K562 (cell line): ENCODE measurements at regions not wholly inside any gene's neighbourhood (a gene's known extent, or its start where the extent isn't known, plus 50 kb on each side); places are given as distances from the start of the nearest gene placed in this dataset.

Experiments used
- ATAC-seq: fragments of 200-7000 bp; cut with Tn5 transposase; 3 replicates; pipeline ENCODE4 v1.9.1; 2020; ENCODE audit warnings: moderate library complexity
- BruUV-seq: library from RNA; stranded (reverse); fragments of 400-500 nt; replicated peaks from 2 replicates; lab custom pipeline; 2021; lab: Mats Ljungman, UMichigan
- CTCF ChIA-PET: fragments of 300-600 bp; formaldehyde crosslinking; extraction: SDS; loops from one replicate; lab custom pipeline; 2021; ENCODE audit warnings: low intra/inter-chr PET ratio; lab: Yijun Ruan, JAX
- POLR2A ChIA-PET: fragments of 300-600, 350-650 bp; sonication (Branson Sonifier 250); formaldehyde crosslinking; extraction: SDS; loops from one replicate; lab custom pipeline; 2021; ENCODE audit warnings: antibody characterized with exemption, inconsistent platforms; lab: Yijun Ruan, JAX
- DNase-seq, 4 experiments: peaks; one replicate each; pipeline versions ENCODE4 v3.0.0 to v3.0.0-alpha.2; 2011 to 2018; ENCODE audit warnings: low spot score in 3 of 4, mixed read lengths in 3 of 4; ENCODE audit errors: extremely low read depth in 1 of 4
- FAIRE-seq: peaks from 2 replicates; lab custom pipeline; 2011; peaks lifted over from hg19 to GRCh38; lab: Jason Lieb, UNC
- H2AFZ ChIP-seq: 2 replicates; pipeline ENCODE4 v1.6.0; 2011; ENCODE audit warnings: low read depth, low read length, control low read depth, inconsistent platforms
- H3K27ac ChIP-seq: fragments of 200-600 bp; 3 replicates; pipeline ENCODE4 v1.8.0; 2011; ENCODE audit warnings: low read depth, mild to moderate bottlenecking, control low read depth, inconsistent platforms, low read length, moderate library complexity, mixed read lengths; ENCODE audit errors: extremely low read depth
- H3K27me3 ChIP-seq, 2 experiments: fragments of 300-600 bp in 1 of 2; 2 replicates in 1 of 2; 3 replicates in 1 of 2; pipeline versions ENCODE4 v1.6.0 to v1.8.0; 2011; ENCODE audit warnings: inconsistent platforms in 2 of 2, low read length in 2 of 2, mild to moderate bottlenecking in 1 of 2, mixed read lengths in 1 of 2, moderate library complexity in 1 of 2; ENCODE audit not compliant: control insufficient read depth in 2 of 2, insufficient read depth in 2 of 2
- H3K36me3 ChIP-seq: fragments of 300-600 bp; 3 replicates; pipeline ENCODE4 v1.8.0; 2011; ENCODE audit warnings: mild to moderate bottlenecking, low read length, inconsistent platforms; ENCODE audit not compliant: control insufficient read depth, insufficient read depth
- H3K4me1 ChIP-seq, 2 experiments: fragments of 200-600 bp in 1 of 2; replicated peaks in 1 of 2; 2 replicates in 1 of 2; 3 replicates in 1 of 2; pipeline versions ENCODE4 v1.5.1 to v1.8.0; 2011; ENCODE audit warnings: inconsistent platforms in 2 of 2, low read length in 2 of 2, mild to moderate bottlenecking in 1 of 2, mixed read lengths in 1 of 2, moderate library complexity in 1 of 2; ENCODE audit not compliant: control insufficient read depth in 2 of 2, insufficient read depth in 2 of 2
- H3K4me2 ChIP-seq: 2 replicates; pipeline ENCODE4 v1.6.1; 2011; ENCODE audit warnings: low read length, control low read depth, inconsistent platforms, mixed read lengths; ENCODE audit not compliant: insufficient read depth
- H3K4me3 ChIP-seq: fragments of 200-600 bp; sonication (generic), shearing (Covaris generic); 2 replicates; pipeline ENCODE4 v1.5.1; 2016; ENCODE audit warnings: control low read depth, inconsistent platforms
- H3K79me2 ChIP-seq: fragments of 200-600 bp; 3 replicates; pipeline ENCODE4 v1.8.0; 2011; ENCODE audit warnings: low read length, inconsistent platforms; ENCODE audit not compliant: control insufficient read depth, insufficient read depth
- H3K9ac ChIP-seq, 2 experiments: 2 replicates each; pipeline versions ENCODE4 v1.6.0 to v1.6.1; 2011; ENCODE audit warnings: low read depth in 2 of 2, low read length in 2 of 2, control low read depth in 1 of 2, inconsistent platforms in 1 of 2, mild to moderate bottlenecking in 1 of 2, mixed read lengths in 1 of 2; ENCODE audit not compliant: insufficient read depth in 1 of 2
- H3K9me1 ChIP-seq: one replicate; pipeline ENCODE4 v1.6.0; 2011; ENCODE audit warnings: inconsistent platforms, mild to moderate bottlenecking, low read length, moderate library complexity; ENCODE audit not compliant: control insufficient read depth, insufficient read depth
- H3K9me3 ChIP-seq: replicated peaks from 2 replicates; pipeline ENCODE4 v1.5.1; 2011; ENCODE audit warnings: low read depth, low read length, inconsistent platforms; ENCODE audit not compliant: control insufficient read depth, insufficient read depth
- H4K20me1 ChIP-seq: replicated peaks from 2 replicates; pipeline ENCODE4 v1.6.1; 2011; ENCODE audit warnings: low read length, inconsistent platforms, mixed read lengths; ENCODE audit not compliant: control insufficient read depth, insufficient read depth
- ATF2 ChIP-seq: sonication (generic); formaldehyde crosslinking; IDR thresholded peaks from 2 replicates; pipeline ENCODE4 v1.8.1; 2022; ENCODE audit warnings: missing genetic modification reagents
- CEBPG ChIP-seq, 3 experiments: fragments of 200-800 bp in 1 of 3; sonication (Bioruptor generic) in 1 of 3; sonication (generic) in 1 of 3; formaldehyde crosslinking in 1 of 3; IDR thresholded peaks in 2 of 3; conservative IDR thresholded peaks in 1 of 3; 2 replicates each; pipeline versions ENCODE4 v1.6.1 to v1.8.0; 2016 to 2022; ENCODE audit warnings: missing compliant biosample characterization in 2 of 3, missing genetic modification characterization in 2 of 3, mild to moderate bottlenecking in 1 of 3, missing genetic modification reagents in 1 of 3
- E2F3 ChIP-seq: fragments of 250-450 bp; sonication (Bioruptor Pico); IDR thresholded peaks from 2 replicates; pipeline ENCODE4 v1.4.0; 2020; ENCODE audit warnings: mild to moderate bottlenecking
- EP300 ChIP-seq: IDR thresholded peaks from 2 replicates; pipeline ENCODE4 v1.6.1; 2012; ENCODE audit warnings: low read length, improper control_type of control experiment
- EP400 ChIP-seq: fragments of 450-650 bp; IDR thresholded peaks from 2 replicates; pipeline ENCODE4 v1.6.1; 2017; ENCODE audit warnings: antibody characterized with exemption, mild to moderate bottlenecking, moderate library complexity
- FOXK2 ChIP-seq, 2 experiments: fragments of 450-650 bp; IDR thresholded peaks in 1 of 2; conservative IDR thresholded peaks in 1 of 2; 2 replicates each; pipeline ENCODE4 v1.6.1; 2016; ENCODE audit warnings: low read depth in 2 of 2, mild to moderate bottlenecking in 1 of 2
- FUS ChIP-seq: fragments of 200-400 bp; formaldehyde crosslinking; optimal IDR thresholded peaks from 2 replicates; pipeline ENCODE3; 2017; ENCODE audit warnings: low read depth, low read length
- HMG20A ChIP-seq: fragments of 450-650 bp; formaldehyde crosslinking; conservative IDR thresholded peaks from 2 replicates; pipeline ENCODE4 v1.4.0; 2020; ENCODE audit warnings: mild to moderate bottlenecking, mixed read lengths
- MCM5 ChIP-seq: fragments of 450-650 bp; IDR thresholded peaks from 2 replicates; pipeline ENCODE4 v1.6.1; 2016; ENCODE audit warnings: low read depth
- NFYB ChIP-seq: IDR thresholded peaks from 2 replicates; pipeline ENCODE4 v1.6.1; 2011; ENCODE audit warnings: mild to moderate bottlenecking, moderate library complexity; ENCODE audit not compliant: insufficient read length; ENCODE audit errors: extremely low read depth
- NR2F6 ChIP-seq: fragments of 450-650 bp; formaldehyde crosslinking; IDR thresholded peaks from 2 replicates; pipeline ENCODE4 v1.4.0; 2020; ENCODE audit warnings: mild to moderate bottlenecking
- POU5F1 ChIP-seq: fragments of 150-350 bp; IDR thresholded peaks from 2 replicates; pipeline ENCODE4 v1.6.1; 2014; ENCODE audit warnings: borderline replicate concordance, low read length, low read depth, mild to moderate bottlenecking; ENCODE audit not compliant: partially characterized antibody
- TAL1 ChIP-seq: fragments of 450-650 bp; IDR thresholded peaks from 2 replicates; pipeline ENCODE4 v1.6.1; 2016; ENCODE audit warnings: mild to moderate bottlenecking
- WHSC1 ChIP-seq: IDR thresholded peaks from one replicate; pipeline ENCODE4 v1.6.1; 2012; ENCODE audit warnings: low read length, control low read depth, inconsistent platforms
- WGBS: fragments of 100-300 bp; shearing (Covaris generic); methylation state at CpG from one replicate; pipeline ENCODE4 v1.1.6; 2016; ENCODE audit warnings: low coverage, mixed read lengths; ENCODE audit not compliant: insufficient coverage; ENCODE audit errors: missing lambda C conversion rate; 5-methylcytosine and 5-hydroxymethylcytosine counted together
- in situ Hi-C: fragments of 300-500 bp; cut with MboI; formaldehyde crosslinking; loops from 4 replicates; pipeline ENCODE4 v1.15.0; 2018; ENCODE audit warnings: inconsistent platforms, mixed read lengths
- intact Hi-C: fragments of 100-400 bp; cut with micrococcal nuclease; formaldehyde crosslinking; loops from 2 replicates; pipeline ENCODE4 v1.14.2; 2022

DNA sequence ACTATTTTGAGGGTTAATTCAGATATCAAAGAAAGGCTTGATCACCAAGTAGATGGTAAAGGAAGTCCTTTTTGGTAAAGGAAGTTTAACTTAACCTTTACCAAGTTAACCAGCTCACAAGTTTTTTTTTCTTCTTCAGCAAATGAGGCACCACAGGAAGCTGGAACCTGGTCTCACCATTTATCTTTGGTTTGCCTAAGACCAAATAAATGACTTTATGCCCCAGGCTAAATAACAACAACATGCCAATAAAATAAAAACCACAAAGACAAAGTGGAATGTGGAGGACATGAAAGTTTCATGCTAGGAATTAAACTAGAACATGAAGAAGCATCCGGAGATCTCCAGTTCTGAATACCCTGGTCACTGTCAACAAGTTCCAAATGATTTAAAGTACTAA is 116.8 kb upstream of the PRICKLE1 start (continued):
- TF ChIP-seq ATF2 (CRISPR knock-in tag) (no peak), HMG20A (no peak), FOXK2 (conservative IDR thresholded peaks at IDR 0.05 in 1 of 2, IDR thresholded peaks at IDR 0.05 in 1 of 2; ENCODE audit: low read depth in 2 of 2) (no peak), MCM5 (no peak), E2F3 (no peak), NFYB (no peak), FUS (no peak)

GRCh38 chr12:42705863-42706262 is 116.3 kb upstream of the PRICKLE1 start:
- TF ChIP-seq POU5F1 (no peak), CEBPG (CRISPR knock-in tag; IDR thresholded peaks at IDR 0.05) (no peak), CEBPG (tag; conservative IDR thresholded peaks at IDR 0.05 in 1 of 2, IDR thresholded peaks at IDR 0.05 in 1 of 2) (no peak), NR2F6 (CRISPR knock-in tag) (no peak), E2F3 (no peak), WHSC1 (no peak), EP400 (no peak), TAL1 (no peak), EP300 (no peak)
- no peaks in the 10 kb centered on the region for H3K79me2 ChIP-seq
- intact Hi-C loops (no loop called here), in situ Hi-C loops (no loop called here)
- POLR2A ChIA-PET, result no interaction called here
- H3K4me1 ChIP-seq, result no peaks in the 10 kb centered on the region
- no peak overlapping the region for H3K4me2 ChIP-seq
- H3K9me1 ChIP-seq, result no peaks in the 10 kb centered on the region
- H2AFZ ChIP-seq, result no peak overlapping the region
- ATAC-seq (no peak), FAIRE-seq (no peak), DNase-seq (no peak)
- H3K4me3 ChIP-seq, result no peak overlapping the region
- no peaks in the 10 kb centered on the region for H3K9me3 ChIP-seq
- no peak overlapping the region for H3K9ac ChIP-seq
- no peaks in the 10 kb centered on the region for H3K27me3 ChIP-seq
- BruUV-seq, result no TSS peak
- CTCF ChIA-PET, result no interaction called here
- WGBS, result 4% methylated on average over 4 of the region's 4 CpGs
- no peaks in the 10 kb centered on the region for H3K36me3 ChIP-seq
- H3K27ac ChIP-seq, result no peak overlapping the region
- no peaks in the 10 kb centered on the region for H4K20me1 ChIP-seq
